Stimulated activated CD8-positive, alpha-beta memory T cell treated with anti-CD3 and anti-CD28 coated beads, Interleukin-7, amount 100 ng/mL, for 24 hours (primary cell): ENCODE measurements at regions not wholly inside any gene's neighbourhood (a gene's known extent, or its start where the extent isn't known, plus 50 kb on each side); places are given as distances from the start of the nearest gene placed in this dataset.
"Not testable (repeated sequence)": the region's sequence is repeated elsewhere in the genome, so short reads cannot be mapped to it uniquely, and the experiment has no call there.

Experiments
- DNase-seq: peaks from one replicate; pipeline ENCODE4 v3.0.0-alpha.2; 2020; ENCODE audit warnings: low read depth

GRCh38 chr2:205865056-205865455 lies 182.8 kb downstream of the NRP2 start:
- no peak for DNase-seq

DNA sequence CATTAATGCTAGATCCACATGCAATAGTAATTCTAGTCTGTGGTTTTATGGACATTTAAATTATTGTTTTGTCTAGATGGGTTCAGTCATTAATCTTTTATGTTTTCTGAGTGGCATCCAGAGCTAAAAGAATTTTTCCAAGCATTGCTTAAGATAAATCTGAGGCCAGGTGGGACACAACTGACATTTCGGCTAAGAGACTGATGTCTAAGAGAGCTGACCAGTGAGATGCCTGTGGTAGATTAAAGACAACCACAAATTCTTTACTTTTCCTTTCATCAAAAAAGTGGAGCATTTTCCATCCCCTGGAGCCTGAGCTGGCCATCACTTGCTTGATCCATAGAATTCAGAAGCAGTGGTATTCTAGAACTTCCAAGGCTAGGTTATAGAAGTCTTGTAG lies 182.2 kb downstream of the NRP2 start:
- no peak for DNase-seq

DNA sequence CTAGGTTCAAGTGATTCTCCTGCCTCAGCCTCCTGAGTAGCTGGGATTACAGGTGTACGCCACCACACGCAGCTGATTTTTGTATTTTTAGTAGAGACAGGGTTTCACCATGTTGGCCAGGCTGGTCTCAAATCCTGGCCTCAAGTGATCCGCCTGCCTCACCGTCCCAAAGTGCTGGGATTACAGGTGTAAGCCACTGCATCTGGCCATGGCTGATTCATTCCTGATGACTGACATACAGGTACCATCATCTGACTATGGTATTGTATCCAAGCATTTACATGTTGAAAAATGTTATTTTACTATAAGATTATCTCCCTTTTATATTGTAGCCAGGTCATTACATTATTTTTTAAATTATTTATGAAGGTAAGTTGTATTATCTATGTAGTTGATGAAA lies 180.5 kb downstream of the NRP2 start:
- not testable (repeated sequence) for DNase-seq

DNA sequence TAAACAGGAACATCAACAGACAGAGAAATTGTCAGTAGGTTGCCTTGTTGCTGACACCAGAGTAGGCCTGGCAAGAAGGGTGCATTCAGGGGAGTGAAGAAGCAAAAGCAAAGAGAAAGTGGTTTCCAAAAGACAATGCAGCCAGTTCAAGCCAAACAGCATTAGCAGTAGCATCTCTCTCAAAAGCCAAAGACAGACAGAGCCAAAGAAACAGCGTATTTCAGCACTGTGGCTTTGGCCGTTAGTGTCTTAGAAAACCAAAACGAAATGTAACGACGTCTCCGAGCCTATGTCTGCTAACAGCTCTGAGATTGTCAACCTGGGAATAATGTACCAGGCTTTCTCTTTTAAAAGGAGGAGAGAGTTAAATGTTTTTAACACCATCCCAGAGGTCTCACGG lies 178.6 kb downstream of the NRP2 start:
- DNase-seq, result no peak

GRCh38 chr2:205860181-205860580 lies 177.9 kb downstream of the NRP2 start:
- no peak for DNase-seq

DNA sequence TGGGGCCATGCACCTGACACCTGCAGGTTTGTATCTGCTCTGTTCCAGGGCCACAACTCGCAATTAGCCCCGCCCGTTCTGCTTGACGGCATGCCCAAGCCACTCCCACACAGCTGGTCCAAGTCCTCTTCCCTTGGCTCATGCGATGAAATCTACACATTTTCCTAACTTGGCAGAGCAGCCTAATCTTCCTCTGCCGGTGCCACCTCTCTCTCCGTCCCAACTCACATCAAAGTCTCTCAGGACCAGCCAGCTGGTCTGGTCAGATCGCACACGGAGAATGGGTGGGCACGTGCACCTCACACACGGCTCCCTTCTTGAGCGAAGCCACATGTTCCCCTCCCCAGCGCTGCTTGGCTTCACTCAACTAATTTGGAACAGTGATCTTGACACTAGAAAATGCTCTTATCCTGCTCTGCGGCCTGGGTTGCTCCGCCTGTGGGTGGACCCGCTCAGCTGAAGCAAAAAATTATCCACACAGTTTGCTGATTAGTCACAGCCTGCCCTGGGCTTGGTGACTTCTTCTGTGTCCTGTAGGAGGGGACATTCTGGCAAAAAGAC lies 176.7 kb downstream of the NRP2 start:
- DNase-seq, result no peak

DNA sequence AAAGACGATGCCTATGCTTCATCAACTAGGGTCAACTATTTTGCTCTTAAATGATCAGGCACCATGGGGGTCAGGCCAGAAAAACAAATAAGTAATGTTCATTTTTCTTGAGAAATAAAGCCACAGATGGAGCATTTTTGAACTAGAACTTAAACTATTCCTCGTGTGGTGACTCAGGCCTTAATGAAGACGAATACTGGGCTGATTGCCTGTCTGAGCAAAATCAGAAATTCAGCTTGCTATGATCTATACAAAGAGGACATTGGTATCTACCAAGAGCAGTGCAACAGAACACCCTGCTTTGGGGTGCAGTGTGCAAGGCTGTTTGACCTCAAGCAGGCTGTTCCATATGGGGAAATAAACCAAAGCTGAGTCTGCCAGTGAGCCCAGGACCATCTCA lies 176.0 kb downstream of the NRP2 start:
- no peak for DNase-seq

GRCh38 chr2:205857520-205858237 lies 175.4 kb downstream of the NRP2 start:
- DNase-seq, result no peak

- no peak for DNase-seq
These were observed 170.2 kb downstream of the NRP2 start for GRCh38 chr2:205852457-205852856.

DNA sequence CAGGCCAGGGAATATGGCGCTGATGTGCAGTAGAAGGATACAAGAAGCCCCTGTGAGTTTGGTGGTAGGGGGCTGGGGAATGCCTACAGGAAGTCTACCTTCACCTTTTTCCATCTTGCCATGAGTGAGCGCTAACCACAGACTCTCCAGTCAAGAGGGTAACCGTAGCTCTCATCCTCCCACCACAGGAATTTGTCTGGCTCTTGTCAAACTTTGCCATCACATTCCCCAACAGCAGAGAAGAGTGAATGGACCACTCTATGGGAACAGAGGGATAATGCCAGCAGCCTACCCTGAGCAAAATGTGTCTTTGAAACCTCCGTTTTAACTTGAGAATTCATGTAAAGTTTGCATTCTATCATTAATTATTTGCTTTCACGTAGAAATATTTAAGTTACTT lies 168.3 kb downstream of the NRP2 start:
- DNase-seq, result no peak

- DNase-seq, result no peak
These were observed 167.8 kb downstream of the NRP2 start for GRCh38 chr2:205850132-205850531.

- DNase-seq, result no peak
These were observed 166.8 kb downstream of the NRP2 start for GRCh38 chr2:205849136-205849535.

GRCh38 chr2:205848601-205849000 lies 166.3 kb downstream of the NRP2 start:
- DNase-seq, result no peak
